ENCODE measurements at regions not wholly inside any gene's neighbourhood (a gene's known extent, or its start where the extent isn't known, plus 50 kb on each side); places are given as distances from the start of the nearest gene placed in this dataset.

DNA sequence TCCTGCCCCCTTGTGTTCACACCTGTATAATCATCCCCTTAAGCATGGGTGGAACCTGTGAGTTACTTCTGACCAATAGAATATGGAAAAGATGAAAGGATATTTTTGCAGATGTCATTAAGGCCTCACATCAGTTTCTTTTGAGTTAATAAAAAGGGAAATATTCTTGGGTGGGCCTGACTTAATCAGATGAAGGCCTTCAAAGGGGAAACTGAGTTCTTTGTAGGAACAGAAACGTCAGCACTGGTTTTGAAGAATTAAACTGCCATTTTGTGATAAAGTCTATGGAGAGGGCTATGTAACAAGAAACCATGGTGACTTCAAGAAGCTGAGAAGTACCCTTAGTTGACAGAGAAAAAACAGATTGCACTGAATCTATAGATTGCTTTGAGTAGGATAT lies 168.7 kb upstream of the CNTNAP4 start:
- WGBS, 2 donors, result 45 to 64% methylated on average over 1 of the region's 1 CpG
- H3K27me3 ChIP-seq, result no peaks in the 10 kb centered on the region
- no peaks in the 10 kb centered on the region for H3K36me3 ChIP-seq
- peaks cover 0 to 14% (median 1%) of the 10 kb centered on the region in 4 donors for H3K9me3 ChIP-seq
- no peak overlapping the region for H3K27ac ChIP-seq
- DNase-seq (ENCODE audit: low spot score in 2 of 2), result no peak
- H3K4me3 ChIP-seq, result no peak overlapping the region
- TF ChIP-seq EP300 (IDR thresholded peaks at IDR 0.05) (no peak), POLR2A (IDR thresholded peaks at IDR 0.05) (no peak)
- TF ChIP-seq, protein P1, sequence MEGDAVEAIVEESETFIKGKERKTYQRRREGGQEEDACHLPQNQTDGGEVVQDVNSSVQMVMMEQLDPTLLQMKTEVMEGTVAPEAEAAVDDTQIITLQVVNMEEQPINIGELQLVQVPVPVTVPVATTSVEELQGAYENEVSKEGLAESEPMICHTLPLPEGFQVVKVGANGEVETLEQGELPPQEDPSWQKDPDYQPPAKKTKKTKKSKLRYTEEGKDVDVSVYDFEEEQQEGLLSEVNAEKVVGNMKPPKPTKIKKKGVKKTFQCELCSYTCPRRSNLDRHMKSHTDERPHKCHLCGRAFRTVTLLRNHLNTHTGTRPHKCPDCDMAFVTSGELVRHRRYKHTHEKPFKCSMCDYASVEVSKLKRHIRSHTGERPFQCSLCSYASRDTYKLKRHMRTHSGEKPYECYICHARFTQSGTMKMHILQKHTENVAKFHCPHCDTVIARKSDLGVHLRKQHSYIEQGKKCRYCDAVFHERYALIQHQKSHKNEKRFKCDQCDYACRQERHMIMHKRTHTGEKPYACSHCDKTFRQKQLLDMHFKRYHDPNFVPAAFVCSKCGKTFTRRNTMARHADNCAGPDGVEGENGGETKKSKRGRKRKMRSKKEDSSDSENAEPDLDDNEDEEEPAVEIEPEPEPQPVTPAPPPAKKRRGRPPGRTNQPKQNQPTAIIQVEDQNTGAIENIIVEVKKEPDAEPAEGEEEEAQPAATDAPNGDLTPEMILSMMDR (IDR thresholded peaks at IDR 0.05), result no peak
- no peaks in the 10 kb centered on the region for H3K4me1 ChIP-seq

DNA sequence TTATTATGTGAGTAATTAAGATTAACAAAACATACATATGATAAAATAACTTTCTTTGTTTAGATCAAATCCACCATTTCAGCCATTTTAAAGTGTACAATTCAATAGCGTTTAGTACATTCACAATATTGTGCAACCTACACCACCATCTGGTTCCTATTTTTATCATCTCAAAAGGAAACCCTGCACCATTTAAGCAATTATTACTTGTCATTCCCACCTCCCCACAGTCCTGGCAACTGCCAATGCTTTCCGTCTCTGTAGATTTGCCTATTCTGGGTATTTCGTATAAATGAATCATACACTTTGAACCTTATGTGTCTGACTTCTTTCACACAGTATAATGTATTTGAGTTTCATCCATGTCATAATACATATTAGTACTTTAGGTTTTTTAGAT lies 162.5 kb upstream of the CNTNAP4 start:
- no peak for DNase-seq (ENCODE audit: low spot score in 2 of 2)
- Histone ChIP-seq H3K4me3 (no peak overlapping the region), H3K36me3 (no peaks in the 10 kb centered on the region), H3K4me1 (no peaks in the 10 kb centered on the region), H3K9me3 (peaks cover 0 to 4% (median 0%) of the 10 kb centered on the region in 4 donors), H3K27ac (no peak overlapping the region), H3K27me3 (no peaks in the 10 kb centered on the region)
- WGBS, 2 donors, result 49 to 61% methylated on average over 3 of the region's 3 CpGs
- TF ChIP-seq EP300 (IDR thresholded peaks at IDR 0.05), result no peak
- TF ChIP-seq, protein P1 (IDR thresholded peaks at IDR 0.05), result no peak
- TF ChIP-seq POLR2A (IDR thresholded peaks at IDR 0.05), result no peak

DNA sequence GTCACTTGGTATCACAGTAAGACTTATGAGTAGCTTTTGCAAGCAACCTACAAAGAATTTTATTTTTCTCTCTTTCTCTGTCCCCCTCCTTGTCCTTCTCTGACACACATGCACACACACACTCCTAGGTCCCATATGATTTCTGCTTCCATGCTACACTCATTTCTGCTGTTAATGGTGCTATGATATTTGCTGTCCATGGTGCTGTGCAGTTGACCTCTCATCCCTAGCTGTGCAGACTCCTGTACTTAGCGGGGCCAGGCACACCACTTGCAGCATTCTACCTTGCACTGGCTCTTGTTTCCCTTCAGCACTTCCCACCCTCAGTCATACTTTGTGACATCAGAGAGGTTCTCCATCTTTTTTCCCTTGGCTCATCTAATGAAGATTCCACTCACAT lies 158.9 kb upstream of the CNTNAP4 start:
- no peaks in the 10 kb centered on the region for H3K9me3 ChIP-seq
- H3K27ac ChIP-seq, result no peak overlapping the region
- WGBS, 2 donors, result 54 to 73% methylated on average over 1 of the region's 1 CpG
- H3K36me3 ChIP-seq, result no peaks in the 10 kb centered on the region
- no peak for TF ChIP-seq POLR2A (IDR thresholded peaks at IDR 0.05)
- no peak for TF ChIP-seq EP300 (IDR thresholded peaks at IDR 0.05)
- TF ChIP-seq, protein P1 (IDR thresholded peaks at IDR 0.05), result no peak
- H3K4me1 ChIP-seq, result no peaks in the 10 kb centered on the region
- H3K27me3 ChIP-seq, result no peaks in the 10 kb centered on the region
- DNase-seq (ENCODE audit: low spot score in 2 of 2), result no peak
- H3K4me3 ChIP-seq, result no peak overlapping the region

DNA sequence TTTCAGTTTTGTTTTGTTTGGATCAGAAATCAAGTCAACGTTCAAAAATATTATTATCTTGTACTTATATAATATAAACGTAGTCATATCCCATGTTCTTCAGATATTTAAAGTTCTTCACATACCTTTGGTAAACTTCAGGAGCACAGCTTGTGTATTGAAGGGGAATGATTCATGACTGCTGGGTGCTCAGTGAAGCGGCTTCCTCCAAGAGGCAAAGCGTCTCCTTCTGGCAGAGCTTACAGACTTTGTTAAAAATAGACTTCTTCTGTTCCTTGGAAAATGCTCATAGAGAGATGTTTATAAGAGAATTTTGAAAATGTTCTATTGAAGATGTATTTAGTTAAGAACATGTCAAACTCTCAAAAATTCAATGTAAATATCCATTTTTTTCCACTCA lies 155.6 kb upstream of the CNTNAP4 start:
- Histone ChIP-seq H3K9me3 (no peaks in the 10 kb centered on the region), H3K27me3 (no peaks in the 10 kb centered on the region), H3K4me1 (no peaks in the 10 kb centered on the region), H3K4me3 (no peak overlapping the region), H3K27ac (no peak overlapping the region), H3K36me3 (no peaks in the 10 kb centered on the region)
- DNase-seq (ENCODE audit: low spot score in 2 of 2), result no peak
- 42 to 47% methylated on average over 4 of the region's 4 CpGs for WGBS, 2 donors
- TF ChIP-seq, protein P1 (IDR thresholded peaks at IDR 0.05), result no peak
- TF ChIP-seq EP300 (IDR thresholded peaks at IDR 0.05) (no peak), POLR2A (IDR thresholded peaks at IDR 0.05) (no peak)

DNA sequence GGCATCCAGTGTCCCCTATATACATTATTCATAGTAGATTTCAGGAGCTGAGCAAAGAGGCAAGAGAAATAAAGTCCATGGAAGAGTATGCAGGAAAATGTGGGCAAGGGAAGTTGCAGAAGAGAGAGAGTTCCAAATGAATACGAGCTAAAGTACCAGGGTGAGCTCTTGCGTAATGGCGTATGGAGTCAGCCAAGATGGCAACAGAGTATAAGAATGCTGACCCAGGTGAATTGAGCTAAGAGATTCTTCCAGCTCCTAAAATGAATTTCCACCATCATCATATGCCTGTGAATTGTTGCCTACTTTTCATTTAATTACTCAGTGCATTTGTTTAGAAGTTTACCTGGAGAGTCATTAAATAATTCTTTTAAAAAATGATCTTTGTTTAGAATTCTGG lies 153.2 kb upstream of the CNTNAP4 start:
- 79 to 81% methylated on average over 3 of the region's 3 CpGs for WGBS, 2 donors
- TF ChIP-seq, protein P1 (IDR thresholded peaks at IDR 0.05), result no peak
- Histone ChIP-seq H3K27ac (no peak overlapping the region), H3K9me3 (no peaks in the 10 kb centered on the region), H3K27me3 (no peaks in the 10 kb centered on the region), H3K4me1 (no peaks in the 10 kb centered on the region), H3K4me3 (no peak overlapping the region), H3K36me3 (no peaks in the 10 kb centered on the region)
- no peak for DNase-seq (ENCODE audit: low spot score in 2 of 2)
